HepG2 (cell line): ENCODE measurements at regions not wholly inside any gene's neighbourhood (a gene's known extent, or its start where the extent isn't known, plus 50 kb on each side); places are given as distances from the start of the nearest gene placed in this dataset.

Experiments
- ATAC-seq: fragments of 200-7000 bp; cut with Tn5 transposase; 3 replicates; pipeline ENCODE4 v1.9.1; 2020; ENCODE audit warnings: mild to moderate bottlenecking, moderate library complexity
- BruUV-seq: library from RNA; stranded (reverse); fragments of 400-500 nt; replicated peaks from 2 replicates; lab custom pipeline; 2021; lab: Mats Ljungman, UMichigan
- CTCF ChIA-PET: fragments of 300-600 bp; formaldehyde crosslinking; extraction: SDS; loops from one replicate; lab custom pipeline; 2021; ENCODE audit warnings: low total read pairs, inconsistent platforms, low intra/inter-chr PET ratio; lab: Yijun Ruan, JAX
- POLR2A ChIA-PET: fragments of 350-600 bp; sonication (Branson Sonifier 250); formaldehyde crosslinking; loops from one replicate; lab custom pipeline; 2020; ENCODE audit warnings: antibody characterized with exemption, inconsistent platforms; lab: Yijun Ruan, JAX
- DNase-seq: peaks from one replicate; pipeline ENCODE4 v3.0.0-alpha.2; 2015; ENCODE audit warnings: low spot score
- FAIRE-seq: peaks from 3 replicates; lab custom pipeline; 2011; peaks lifted over from hg19 to GRCh38; lab: Jason Lieb, UNC
- H2AFZ ChIP-seq: one replicate; pipeline ENCODE4 v1.6.1; 2011; ENCODE audit warnings: low read length, inconsistent platforms
- H3K27ac ChIP-seq: fragments of 300-600 bp; 3 replicates; pipeline ENCODE4 v1.8.0; 2011; ENCODE audit warnings: mixed run types, mild to moderate bottlenecking, mixed read lengths, low read length, inconsistent platforms; ENCODE audit not compliant: insufficient read depth; ENCODE audit errors: extremely low read length
- H3K27me3 ChIP-seq, 2 experiments: fragments of 200-600 bp in 1 of 2; 2 replicates in 1 of 2; 3 replicates in 1 of 2; pipeline versions ENCODE4 v1.6.0 to v1.8.0; 2011; ENCODE audit warnings: low read length in 2 of 2, mild to moderate bottlenecking in 2 of 2, moderate library complexity in 2 of 2, inconsistent platforms in 1 of 2; ENCODE audit not compliant: insufficient read depth in 2 of 2, control insufficient read depth in 1 of 2
- H3K36me3 ChIP-seq, 2 experiments: fragments of 200-600 bp in 1 of 2; replicated peaks in 1 of 2; 2 replicates in 1 of 2; 3 replicates in 1 of 2; pipeline versions ENCODE4 v1.5.1 to v1.8.0; 2011; ENCODE audit warnings: low read length in 2 of 2, inconsistent platforms in 1 of 2; ENCODE audit not compliant: insufficient read depth in 2 of 2, control insufficient read depth in 1 of 2
- H3K4me1 ChIP-seq: 2 replicates; pipeline ENCODE4 v1.5.1; 2012; ENCODE audit warnings: low read length, inconsistent platforms; ENCODE audit not compliant: insufficient read depth
- H3K4me2 ChIP-seq: 2 replicates; pipeline ENCODE4 v1.6.0; 2011; ENCODE audit warnings: low read depth, low read length, inconsistent platforms
- H3K4me3 ChIP-seq, 3 experiments: fragments of 200-600 bp in 1 of 3; sonication (generic), shearing (Covaris generic) in 1 of 3; replicated peaks in 1 of 3; 2 replicates each; pipeline ENCODE4 v1.5.1; 2011 to 2016; ENCODE audit warnings: low read length in 3 of 3, inconsistent platforms in 2 of 3, low read depth in 2 of 3, mild to moderate bottlenecking in 2 of 3, control low read depth in 1 of 3, mixed read lengths in 1 of 3; ENCODE audit not compliant: insufficient read depth in 1 of 3
- H3K79me2 ChIP-seq: one replicate; pipeline ENCODE4 v1.6.1; 2011; ENCODE audit warnings: low read length, inconsistent platforms; ENCODE audit not compliant: insufficient read depth
- H3K9ac ChIP-seq: 2 replicates; pipeline ENCODE4 v1.6.0; 2011; ENCODE audit warnings: mild to moderate bottlenecking, low read depth, low read length, inconsistent platforms; ENCODE audit not compliant: insufficient read depth
- H3K9me3 ChIP-seq: 2 replicates; pipeline ENCODE4 v1.5.1; 2012; ENCODE audit warnings: mild to moderate bottlenecking, low read length
- H4K20me1 ChIP-seq: 2 replicates; pipeline ENCODE4 v1.6.0; 2011; ENCODE audit warnings: inconsistent platforms, mild to moderate bottlenecking, low read length, moderate library complexity; ENCODE audit not compliant: insufficient read depth
- EHMT2 ChIP-seq: fragments of 200-600 bp; sonication (generic); IDR thresholded peaks from 2 replicates; pipeline ENCODE4 v1.7.0; 2017; ENCODE audit warnings: antibody characterized with exemption, low read depth, low read length, borderline replicate concordance
- ELK4 ChIP-seq: sonication (generic); formaldehyde crosslinking; IDR thresholded peaks from 2 replicates; pipeline ENCODE4 v1.9.0; 2021; ENCODE audit warnings: missing genetic modification reagents, borderline replicate concordance
- ESRRA ChIP-seq: sonication (generic); formaldehyde crosslinking; IDR thresholded peaks from 2 replicates; pipeline ENCODE4 v1.5.1; 2020; ENCODE audit warnings: mild to moderate bottlenecking, low read depth, missing genetic modification reagents
- EZH2 ChIP-seq: conservative IDR thresholded peaks from 2 replicates; pipeline ENCODE4 v1.6.1; 2012; ENCODE audit warnings: mild to moderate bottlenecking, low read depth, low read length, moderate library complexity
- FOSL2 ChIP-seq: sonication (generic); formaldehyde crosslinking; IDR thresholded peaks from 2 replicates; pipeline ENCODE4 v1.4.0; 2020; ENCODE audit warnings: missing genetic modification reagents
- LRRFIP1 ChIP-seq: sonication (generic); formaldehyde crosslinking; conservative IDR thresholded peaks from 2 replicates; pipeline ENCODE4 v1.4.0; 2020; ENCODE audit warnings: missing genetic modification reagents
- NFYC ChIP-seq: IDR thresholded peaks from 2 replicates; pipeline ENCODE4 v1.6.1; 2016; ENCODE audit warnings: missing genetic modification reagents, missing compliant biosample characterization
- SAP130 ChIP-seq: IDR thresholded peaks from 2 replicates; pipeline ENCODE4 v1.6.1; 2016; ENCODE audit warnings: low read depth
- SMAD1 ChIP-seq: sonication (generic); formaldehyde crosslinking; IDR thresholded peaks from 2 replicates; pipeline ENCODE4 v1.4.0; 2020; ENCODE audit warnings: missing genetic modification reagents, low read depth, mild to moderate bottlenecking, borderline replicate concordance
- ZFP1 ChIP-seq: IDR thresholded peaks from 2 replicates; pipeline ENCODE4 v1.6.1; 2016
- ZNF3 ChIP-seq: IDR thresholded peaks from 2 replicates; pipeline ENCODE4 v1.7.0; 2017; ENCODE audit warnings: inconsistent platforms
- ZNF75D ChIP-seq: sonication (generic); formaldehyde crosslinking; IDR thresholded peaks from 2 replicates; pipeline ENCODE4 v1.8.1; 2023; ENCODE audit warnings: missing genetic modification reagents, mild to moderate bottlenecking, borderline replicate concordance
- WGBS: methylation state at CpG from one replicate; pipeline ENCODE4 v1.1.6; 2017; ENCODE audit warnings: low lambda C conversion rate; 5-methylcytosine and 5-hydroxymethylcytosine counted together
- in situ Hi-C: cut with HindIII; loops from 2 replicates; pipeline ENCODE4 v1.10.0; 2017; ENCODE audit warnings: low pct_unique_long_range_greater_than_20kb; ENCODE audit not compliant: extremely low pct_ligation_motif_present
- intact Hi-C: fragments of 100-400 bp; cut with micrococcal nuclease; formaldehyde crosslinking; loops from one replicate; pipeline ENCODE4 v1.10.0; 2022; ENCODE audit not compliant: unreplicated experiment

- no peak overlapping the region for H3K27ac ChIP-seq
- in situ Hi-C loops (no loop called here), intact Hi-C loops (no loop called here)
- 0% methylated on average over 1 of the region's 1 CpG for WGBS
- ATAC-seq, result no peak
- ChIA-PET CTCF (no interaction called here), POLR2A (no interaction called here)
- H3K36me3 ChIP-seq, result no peaks in the 10 kb centered on the region
- H3K27me3 ChIP-seq, result no peaks in the 10 kb centered on the region
- no peak overlapping the region for H2AFZ ChIP-seq
- no peaks in the 10 kb centered on the region for H3K4me1 ChIP-seq
- no TSS peak for BruUV-seq
- no peak overlapping the region for H3K4me3 ChIP-seq
- H3K4me2 ChIP-seq, result no peak overlapping the region
- DNase-seq, result no peak
- no peak for FAIRE-seq
- no peak overlapping the region for H3K9ac ChIP-seq
- no peak for TF ChIP-seq ZNF3
- TF ChIP-seq ZNF75D (CRISPR knock-in tag), result no peak
- TF ChIP-seq EHMT2, result no peak
- TF ChIP-seq EZH2, result no peak
- no peak for TF ChIP-seq NFYC
- no peak for TF ChIP-seq SAP130 (CRISPR knock-in tag)
- no peak for TF ChIP-seq ESRRA
- TF ChIP-seq, all 625 proteins: peak for 0
- H3K79me2 ChIP-seq, result no peaks in the 10 kb centered on the region
- no peaks in the 10 kb centered on the region for H3K9me3 ChIP-seq
- H4K20me1 ChIP-seq, result no peaks in the 10 kb centered on the region
Observed at GRCh38 chr12:29024117-29024516, 125.0 kb upstream of the FAR2 start.

GRCh38 chr12:29025937-29026336 is 123.1 kb upstream of the FAR2 start:
- H3K4me1 ChIP-seq, result no peaks in the 10 kb centered on the region
- no TSS peak for BruUV-seq
- no peaks in the 10 kb centered on the region for H4K20me1 ChIP-seq
- intact Hi-C loops, result no loop called here
- ATAC-seq, result no peak
- no peak for TF ChIP-seq FOSL2 (CRISPR knock-in tag)
- TF ChIP-seq ZFP1 (CRISPR knock-in tag), result no peak
- no peak for TF ChIP-seq SMAD1
- TF ChIP-seq LRRFIP1 (CRISPR knock-in tag), result no peak
- TF ChIP-seq ELK4 (CRISPR knock-in tag), result no peak
- POLR2A ChIA-PET, result no interaction called here
- H2AFZ ChIP-seq, result no peak overlapping the region
- H3K9ac ChIP-seq, result no peak overlapping the region
- in situ Hi-C loops, result no loop called here
- H3K36me3 ChIP-seq, result no peaks in the 10 kb centered on the region
- CTCF ChIA-PET, result no interaction called here
- WGBS, result 28% methylated on average over 2 of the region's 2 CpGs
- H3K27ac ChIP-seq, result no peak overlapping the region
- no peak overlapping the region for H3K4me3 ChIP-seq
- H3K9me3 ChIP-seq, result no peaks in the 10 kb centered on the region
- no peaks in the 10 kb centered on the region for H3K27me3 ChIP-seq
- FAIRE-seq, result no peak
- no peaks in the 10 kb centered on the region for H3K79me2 ChIP-seq
- no peak for DNase-seq
- no peak overlapping the region for H3K4me2 ChIP-seq
